Activated naive CD8-positive, alpha-beta T cell treated with anti-CD3 and anti-CD28 coated beads, Interleukin-2, amount 50 U/mL, for 24 hours (primary cell): ENCODE measurements at regions not wholly inside any gene's neighbourhood (a gene's known extent, or its start where the extent isn't known, plus 50 kb on each side); places are given as distances from the start of the nearest gene placed in this dataset.

Experiments used
- ATAC-seq: fragments of 150-1000 bp; cut with Tn5 transposase; one replicate; pipeline ENCODE4 v1.10.0; 2021
- DNase-seq: peaks from one replicate; pipeline ENCODE4 v3.0.0; 2021
- H3K27ac Mint-ChIP-seq: one replicate; pipeline ENCODE4 v1.8.0; 2021; ENCODE audit warnings: mild to moderate bottlenecking, mixed read lengths
- H3K27me3 Mint-ChIP-seq: one replicate; pipeline ENCODE4 v1.8.0; 2021; ENCODE audit warnings: mixed read lengths
- H3K36me3 Mint-ChIP-seq: one replicate; pipeline ENCODE4 v1.8.0; 2021; ENCODE audit warnings: low read depth, mixed read lengths
- H3K4me1 Mint-ChIP-seq: one replicate; pipeline ENCODE4 v1.8.0; 2021; ENCODE audit warnings: mixed read lengths
- H3K4me3 Mint-ChIP-seq: one replicate; pipeline ENCODE4 v1.8.0; 2021; ENCODE audit warnings: mild to moderate bottlenecking, moderate library complexity, mixed read lengths
- H3K9me3 Mint-ChIP-seq: one replicate; pipeline ENCODE4 v1.8.0; 2021; ENCODE audit warnings: mixed read lengths

DNA sequence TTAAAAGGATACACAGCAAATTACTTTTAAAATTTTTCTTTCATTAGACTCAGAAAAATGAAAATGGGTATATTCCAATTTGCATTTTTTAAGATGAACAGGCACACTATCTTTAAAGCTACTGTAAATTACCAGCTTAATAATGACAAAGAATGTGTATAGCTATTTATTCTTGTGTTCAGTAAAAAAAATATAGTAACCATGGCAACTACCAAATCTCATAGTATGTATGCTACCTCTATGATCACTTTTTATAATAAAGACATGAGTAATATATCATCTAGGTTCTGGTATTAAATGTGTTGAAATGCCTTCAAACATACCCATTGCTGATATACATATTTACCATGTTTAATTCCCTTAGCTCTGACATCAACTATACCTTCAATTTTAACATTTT lies 383.2 kb downstream of the FOXG1 start:
- Mint-ChIP-seq H3K4me1 (no peaks in the 10 kb centered on the region), H3K27me3 (no peaks in the 10 kb centered on the region), H3K4me3 (no peak overlapping the region), H3K9me3 (peaks cover 17% of the 10 kb centered on the region), H3K36me3 (no peaks in the 10 kb centered on the region), H3K27ac (no peak overlapping the region)
- DNase-seq (no peak), ATAC-seq (no peak)

DNA sequence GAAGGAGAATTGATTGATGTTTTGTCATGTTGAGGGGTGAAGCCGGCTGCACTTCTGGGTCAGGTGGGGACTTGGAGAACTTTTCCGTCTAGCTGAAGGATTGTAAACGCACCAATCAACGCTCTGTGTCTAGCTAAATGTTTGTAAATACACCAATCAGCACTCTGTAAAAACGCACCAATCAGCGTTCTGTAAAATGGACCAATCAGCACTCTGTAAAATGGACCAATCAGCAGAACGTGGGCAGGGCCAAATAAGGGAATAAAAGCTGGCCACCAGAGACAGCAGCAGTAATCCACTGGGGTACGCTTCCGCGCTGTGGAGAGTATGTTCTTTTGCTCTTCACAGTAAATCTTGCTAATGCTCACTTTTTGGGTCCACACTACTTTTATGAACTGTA lies 384.1 kb downstream of the FOXG1 start:
- no peaks in the 10 kb centered on the region for H3K27me3 Mint-ChIP-seq
- no peaks in the 10 kb centered on the region for H3K4me1 Mint-ChIP-seq
- no peak overlapping the region for H3K27ac Mint-ChIP-seq
- ATAC-seq, result no peak
- H3K36me3 Mint-ChIP-seq, result no peaks in the 10 kb centered on the region
- H3K4me3 Mint-ChIP-seq, result no peak overlapping the region
- peaks cover 17% of the 10 kb centered on the region for H3K9me3 Mint-ChIP-seq
- no peak for DNase-seq

DNA sequence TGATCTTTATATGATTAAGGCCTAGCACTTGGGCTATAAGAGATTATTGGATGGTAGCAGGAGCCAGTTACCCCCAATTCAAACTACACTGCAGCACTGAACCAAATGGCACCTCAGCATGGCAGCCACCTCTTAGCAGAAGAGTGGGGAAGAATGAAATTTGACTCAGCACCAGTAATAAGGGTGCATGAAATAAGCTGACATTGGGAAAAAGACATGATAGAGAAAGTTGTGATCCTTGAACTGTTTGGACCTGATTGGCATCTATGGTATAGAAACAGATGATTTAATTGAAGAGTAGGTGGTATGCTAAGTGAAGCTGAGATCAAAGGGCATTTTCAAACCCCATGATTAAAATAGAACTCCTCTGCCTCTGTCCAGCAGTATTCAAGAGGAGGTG lies 389.5 kb downstream of the FOXG1 start:
- Mint-ChIP-seq H3K27ac (no peak overlapping the region), H3K4me1 (no peaks in the 10 kb centered on the region), H3K36me3 (no peaks in the 10 kb centered on the region), H3K9me3 (peaks cover 6% of the 10 kb centered on the region), H3K27me3 (no peaks in the 10 kb centered on the region), H3K4me3 (no peak overlapping the region)
- ATAC-seq (no peak), DNase-seq (no peak)

DNA sequence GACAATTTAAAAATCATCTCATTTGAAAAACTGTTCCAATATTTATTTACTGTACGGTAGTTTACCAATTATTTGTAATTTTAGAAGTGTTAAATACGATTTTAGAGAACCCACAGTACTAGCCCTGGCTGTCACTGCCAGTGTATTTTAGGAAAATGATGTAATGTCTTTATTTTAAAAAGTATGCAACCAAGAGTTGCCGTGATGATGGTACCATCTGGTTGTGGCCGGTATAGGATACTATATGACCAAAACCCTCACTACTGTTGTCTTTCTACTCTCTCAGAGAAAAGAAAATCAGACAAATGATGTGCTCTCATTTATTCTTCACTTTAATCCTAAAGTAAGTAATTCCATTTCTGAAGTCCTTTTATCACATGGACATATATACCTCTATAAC lies 395.0 kb downstream of the FOXG1 start:
- H3K4me1 Mint-ChIP-seq, result no peaks in the 10 kb centered on the region
- no peak for DNase-seq
- H3K9me3 Mint-ChIP-seq, result no peaks in the 10 kb centered on the region
- H3K4me3 Mint-ChIP-seq, result no peak overlapping the region
- ATAC-seq, result no peak
- no peak overlapping the region for H3K27ac Mint-ChIP-seq
- no peaks in the 10 kb centered on the region for H3K27me3 Mint-ChIP-seq
- no peaks in the 10 kb centered on the region for H3K36me3 Mint-ChIP-seq

DNA sequence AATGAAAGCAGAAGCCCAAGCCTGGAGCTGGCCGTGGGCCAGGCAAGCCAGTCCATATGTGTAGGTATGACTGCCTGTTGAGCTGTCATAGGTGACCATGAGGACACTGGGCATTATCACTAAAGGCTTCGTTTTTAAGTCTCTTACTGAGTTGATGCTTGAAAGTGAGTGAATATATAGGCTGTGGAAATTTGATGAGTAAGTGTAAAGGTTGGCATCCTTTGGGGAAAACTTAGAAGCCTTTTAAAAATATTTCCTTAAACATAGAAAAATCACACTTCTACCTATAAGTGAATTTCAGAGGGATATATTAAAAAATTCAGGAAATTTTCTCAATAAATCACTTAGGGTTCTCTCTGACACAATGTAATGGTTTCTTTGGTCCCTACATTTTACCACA lies 396.5 kb downstream of the FOXG1 start:
- Mint-ChIP-seq H3K4me1 (no peaks in the 10 kb centered on the region), H3K9me3 (no peaks in the 10 kb centered on the region), H3K27ac (no peak overlapping the region), H3K36me3 (no peaks in the 10 kb centered on the region), H3K27me3 (no peaks in the 10 kb centered on the region), H3K4me3 (no peak overlapping the region)
- DNase-seq, result no peak
- no peak for ATAC-seq

DNA sequence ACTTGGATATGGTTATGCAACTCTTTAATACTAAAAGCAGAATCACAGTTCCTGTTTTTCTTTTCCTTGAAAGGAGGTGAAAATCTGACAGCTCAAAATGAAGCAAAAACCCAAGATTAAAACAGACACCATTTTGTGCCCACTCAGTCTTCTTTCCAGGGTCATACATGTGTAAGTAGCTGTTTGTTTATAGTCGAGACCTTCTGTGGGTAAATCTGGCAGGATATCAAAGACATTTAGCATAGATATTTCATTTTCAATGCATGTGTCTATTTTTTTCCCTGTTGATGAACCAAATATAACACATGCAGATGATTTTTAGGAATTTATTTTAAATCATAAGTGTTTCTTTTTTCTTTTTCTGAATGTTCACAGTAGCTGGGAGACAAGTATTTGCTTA lies 398.8 kb downstream of the FOXG1 start:
- Mint-ChIP-seq H3K9me3 (no peaks in the 10 kb centered on the region), H3K27me3 (no peaks in the 10 kb centered on the region), H3K4me3 (no peak overlapping the region), H3K36me3 (no peaks in the 10 kb centered on the region), H3K4me1 (no peaks in the 10 kb centered on the region), H3K27ac (no peak overlapping the region)
- ATAC-seq (no peak), DNase-seq (no peak)

DNA sequence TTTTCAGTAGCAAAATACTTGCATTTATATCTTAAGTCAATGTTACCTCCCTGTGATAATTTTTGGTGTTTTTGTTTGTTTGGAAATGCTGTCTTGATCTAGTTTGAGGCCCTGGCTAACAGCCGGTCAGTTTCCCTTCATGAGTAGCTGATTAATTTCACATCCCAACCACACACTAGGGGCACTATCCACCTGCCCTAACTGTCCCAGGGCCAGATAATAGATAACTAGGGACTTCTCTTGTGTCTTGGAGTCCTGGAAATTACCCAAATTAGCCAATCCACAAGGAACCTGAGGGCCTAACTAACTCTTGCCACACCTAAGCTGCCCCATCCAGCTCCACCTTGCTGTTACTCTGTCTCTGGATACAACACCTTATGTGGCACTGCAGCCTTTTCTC lies 399.9 kb downstream of the FOXG1 start:
- DNase-seq (no peak), ATAC-seq (no peak)
- H3K27ac Mint-ChIP-seq, result no peak overlapping the region
- H3K36me3 Mint-ChIP-seq, result no peaks in the 10 kb centered on the region
- no peaks in the 10 kb centered on the region for H3K4me1 Mint-ChIP-seq
- no peaks in the 10 kb centered on the region for H3K27me3 Mint-ChIP-seq
- H3K9me3 Mint-ChIP-seq, result no peaks in the 10 kb centered on the region
- no peak overlapping the region for H3K4me3 Mint-ChIP-seq

DNA sequence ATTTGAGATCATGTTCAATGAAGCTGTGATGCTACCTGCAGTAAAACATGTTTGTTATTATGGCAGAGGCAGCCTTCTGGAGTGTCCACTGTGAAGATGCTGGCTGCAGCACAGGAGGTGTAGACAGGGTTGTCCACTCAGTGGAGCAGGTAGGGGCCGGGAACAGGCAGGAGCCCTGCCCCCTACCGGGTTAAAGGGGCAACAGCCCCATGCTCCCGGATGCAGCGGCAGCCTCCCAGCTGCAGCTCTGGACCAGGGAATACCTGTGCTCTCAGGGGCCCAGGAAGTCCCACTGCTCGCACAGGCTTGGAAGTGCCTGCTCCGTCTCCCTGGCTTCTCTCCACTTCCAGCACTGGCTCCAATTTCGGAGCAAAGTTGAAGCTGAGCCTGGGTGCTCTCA lies 401.6 kb downstream of the FOXG1 start:
- Mint-ChIP-seq H3K9me3 (no peaks in the 10 kb centered on the region), H3K4me3 (no peak overlapping the region), H3K27ac (no peak overlapping the region), H3K36me3 (no peaks in the 10 kb centered on the region), H3K4me1 (no peaks in the 10 kb centered on the region), H3K27me3 (no peaks in the 10 kb centered on the region)
- DNase-seq (no peak), ATAC-seq (no peak)

DNA sequence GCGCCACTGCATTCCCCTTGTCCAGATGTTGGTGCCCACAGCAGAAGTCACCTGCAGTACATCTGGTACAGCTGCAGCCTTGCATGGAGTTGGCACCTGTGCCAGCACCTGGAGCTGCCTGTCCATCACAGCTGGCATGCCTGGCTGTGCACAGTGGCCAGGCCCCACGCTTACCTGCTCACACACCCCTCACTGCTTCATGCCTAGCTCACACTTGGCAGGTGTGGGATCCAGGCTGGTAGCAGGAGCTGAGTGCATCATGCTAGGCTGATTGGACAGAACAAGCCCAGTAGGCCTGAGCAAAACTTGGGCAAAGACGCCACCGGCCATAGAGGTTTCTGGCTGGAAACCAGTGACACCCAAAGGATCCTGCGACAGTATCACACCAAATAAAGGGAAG lies 402.8 kb downstream of the FOXG1 start:
- Mint-ChIP-seq H3K27ac (no peak overlapping the region), H3K4me1 (no peaks in the 10 kb centered on the region), H3K4me3 (no peak overlapping the region), H3K27me3 (no peaks in the 10 kb centered on the region), H3K9me3 (peaks cover 5% of the 10 kb centered on the region), H3K36me3 (no peaks in the 10 kb centered on the region)
- ATAC-seq (no peak), DNase-seq (no peak)

DNA sequence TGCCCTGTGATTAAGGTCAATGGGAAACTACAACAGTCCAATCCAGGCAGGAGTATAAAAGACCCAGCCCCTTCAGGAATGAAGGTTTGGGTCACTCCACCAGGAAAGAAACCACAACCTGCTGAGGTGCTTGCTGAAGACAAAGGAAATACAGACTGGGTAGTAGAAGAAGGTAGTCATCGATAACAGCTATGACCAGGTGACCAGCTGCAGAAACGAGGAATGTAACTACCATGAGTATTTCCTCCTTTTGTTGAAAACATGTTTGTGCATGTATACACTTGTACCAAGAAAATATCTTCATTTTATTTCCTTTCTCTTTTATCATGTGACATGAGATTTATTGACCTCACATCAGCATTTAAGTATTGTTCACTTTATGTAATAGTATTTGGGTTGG lies 409.1 kb downstream of the FOXG1 start:
- Mint-ChIP-seq H3K4me3 (no peak overlapping the region), H3K36me3 (no peaks in the 10 kb centered on the region), H3K9me3 (peaks cover 5% of the 10 kb centered on the region), H3K27me3 (no peaks in the 10 kb centered on the region), H3K27ac (no peak overlapping the region), H3K4me1 (no peaks in the 10 kb centered on the region)
- no peak for ATAC-seq
- DNase-seq, result no peak

DNA sequence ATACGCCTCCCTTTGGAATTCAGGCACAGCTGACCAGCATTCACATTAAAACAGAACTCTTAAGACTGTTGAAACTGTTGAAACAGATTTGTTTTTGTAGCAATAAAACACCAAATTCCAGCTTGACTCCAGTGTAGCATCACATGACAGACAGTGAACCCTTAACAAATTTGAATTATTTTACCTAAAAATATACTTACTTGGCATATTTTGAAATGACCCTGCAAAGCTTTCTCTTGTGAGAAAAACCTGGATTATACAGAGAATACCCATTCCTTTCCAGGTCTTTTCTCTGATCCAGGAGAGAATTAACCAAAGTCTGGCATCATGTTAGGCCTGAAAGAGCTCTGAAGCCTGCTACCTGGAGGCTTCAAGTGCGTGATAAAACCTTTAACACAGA lies 410.3 kb downstream of the FOXG1 start:
- ATAC-seq, result no peak

DNA sequence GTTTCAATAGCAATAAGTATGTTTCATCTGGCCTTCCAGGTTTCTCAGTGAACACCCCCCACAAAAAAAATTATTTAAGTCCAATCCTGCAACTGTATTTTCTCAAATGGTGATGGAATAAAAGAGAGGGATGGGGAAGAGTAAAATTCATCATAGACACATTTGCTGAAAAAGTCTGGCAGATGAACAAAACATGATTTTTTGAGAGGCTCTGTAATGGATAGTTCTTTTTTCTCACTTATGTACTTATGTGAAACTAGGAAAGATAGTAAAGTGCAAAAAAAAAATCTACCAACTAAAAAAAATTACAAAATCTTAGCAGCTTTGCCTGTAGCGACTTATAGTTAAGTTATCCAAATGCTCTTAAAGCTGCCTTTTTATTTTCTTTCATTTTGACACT lies 412.4 kb downstream of the FOXG1 start:
- H3K9me3 Mint-ChIP-seq, result peaks cover 4% of the 10 kb centered on the region
- no peak overlapping the region for H3K27ac Mint-ChIP-seq
- H3K36me3 Mint-ChIP-seq, result no peaks in the 10 kb centered on the region
- no peak for ATAC-seq
- H3K4me3 Mint-ChIP-seq, result no peak overlapping the region
- H3K27me3 Mint-ChIP-seq, result no peaks in the 10 kb centered on the region
- DNase-seq, result no peak
- H3K4me1 Mint-ChIP-seq, result no peaks in the 10 kb centered on the region

More for the DNA sequence above, 410.3 kb downstream of the FOXG1 start:
- no peaks in the 10 kb centered on the region for H3K36me3 Mint-ChIP-seq
- peaks cover 5% of the 10 kb centered on the region for H3K9me3 Mint-ChIP-seq
- DNase-seq, result no peak
- no peak overlapping the region for H3K27ac Mint-ChIP-seq
- no peaks in the 10 kb centered on the region for H3K4me1 Mint-ChIP-seq
- no peaks in the 10 kb centered on the region for H3K27me3 Mint-ChIP-seq
- no peak overlapping the region for H3K4me3 Mint-ChIP-seq

DNA sequence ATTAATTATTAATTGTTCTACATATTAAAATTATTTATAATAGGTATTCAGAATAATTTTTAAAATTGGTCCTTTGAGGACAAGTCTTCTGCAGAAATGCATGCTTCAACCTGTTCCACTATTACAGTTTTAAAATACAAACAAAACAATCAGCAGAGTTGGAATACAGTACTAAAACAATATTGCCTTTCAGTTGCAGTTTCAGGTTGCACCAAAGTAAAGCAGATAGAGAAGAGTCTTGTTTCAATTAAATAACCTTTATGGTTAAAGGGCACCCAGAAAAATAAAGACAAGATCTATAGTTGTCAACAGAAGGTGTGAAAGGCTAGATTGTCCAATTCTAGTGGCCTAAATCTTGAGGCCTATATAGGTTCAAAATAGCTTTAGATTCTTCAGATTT lies 424.5 kb downstream of the FOXG1 start:
- Mint-ChIP-seq H3K36me3 (no peaks in the 10 kb centered on the region), H3K27me3 (no peaks in the 10 kb centered on the region), H3K27ac (no peak overlapping the region), H3K9me3 (peaks cover 5% of the 10 kb centered on the region), H3K4me3 (no peak overlapping the region), H3K4me1 (no peaks in the 10 kb centered on the region)
- DNase-seq (no peak), ATAC-seq (no peak)

DNA sequence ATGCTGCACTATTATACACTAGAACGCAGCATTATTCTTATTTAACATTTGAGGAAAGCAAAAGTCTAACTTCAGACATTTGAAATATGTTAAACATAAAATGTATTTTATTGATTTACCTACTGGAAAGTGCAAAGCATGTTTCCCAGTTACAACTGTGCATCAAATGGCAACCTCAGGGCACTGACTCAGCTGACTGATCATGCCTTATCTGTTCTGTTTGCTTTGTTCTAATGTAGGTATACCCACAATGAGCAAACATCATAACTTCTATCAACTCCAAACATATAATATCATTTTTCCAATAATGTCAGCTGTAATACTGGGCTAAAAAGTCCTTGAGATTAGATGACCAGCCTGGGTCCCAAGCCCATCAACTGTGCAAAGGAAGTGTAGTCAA lies 431.0 kb downstream of the FOXG1 start:
- Mint-ChIP-seq H3K27me3 (no peaks in the 10 kb centered on the region), H3K9me3 (peaks cover 9% of the 10 kb centered on the region), H3K36me3 (no peaks in the 10 kb centered on the region), H3K4me3 (no peak overlapping the region), H3K27ac (no peak overlapping the region), H3K4me1 (no peaks in the 10 kb centered on the region)
- ATAC-seq, result no peak
- no peak for DNase-seq

DNA sequence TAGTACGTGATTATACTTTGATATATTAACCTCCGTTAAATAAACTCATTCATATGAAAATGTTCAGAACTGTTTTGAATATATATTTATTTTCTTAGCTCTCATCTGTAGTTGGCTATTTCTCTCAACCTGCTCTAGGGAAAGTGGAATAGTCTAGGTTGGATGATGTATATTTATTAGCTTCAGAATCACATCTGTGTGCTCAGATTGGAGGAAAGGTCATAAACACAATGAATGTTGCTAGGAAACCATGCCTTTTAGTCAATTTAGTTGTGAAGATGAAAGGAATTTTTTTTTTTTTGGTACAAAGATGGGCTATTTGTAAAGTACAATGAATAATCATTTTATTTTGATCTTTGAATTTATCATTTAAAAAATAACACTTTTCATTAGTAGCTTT lies 439.1 kb downstream of the FOXG1 start:
- Mint-ChIP-seq H3K4me3 (no peak overlapping the region), H3K27ac (no peak overlapping the region), H3K4me1 (no peaks in the 10 kb centered on the region), H3K36me3 (no peaks in the 10 kb centered on the region), H3K9me3 (peaks cover 21% of the 10 kb centered on the region), H3K27me3 (no peaks in the 10 kb centered on the region)
- no peak for ATAC-seq
- no peak for DNase-seq

DNA sequence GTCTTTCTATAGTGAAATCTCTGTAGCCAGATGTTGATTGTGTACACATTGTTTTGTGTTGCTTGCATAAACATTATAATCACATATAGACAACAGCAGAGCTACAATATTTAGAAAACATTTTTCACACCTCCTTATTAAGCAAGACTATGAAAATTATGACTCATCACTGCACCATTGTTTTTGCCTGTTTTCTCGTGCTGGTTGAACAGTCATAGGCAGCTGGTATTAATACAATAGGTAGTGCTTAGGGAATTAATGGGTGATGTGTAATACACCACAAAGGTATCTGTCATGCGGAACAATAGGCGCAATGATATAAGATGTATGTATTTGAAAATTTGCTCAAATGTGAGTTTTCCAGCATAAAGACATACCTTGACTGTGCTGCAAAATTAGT lies 449.3 kb downstream of the FOXG1 start:
- Mint-ChIP-seq H3K9me3 (no peaks in the 10 kb centered on the region), H3K4me1 (no peaks in the 10 kb centered on the region), H3K27ac (no peak overlapping the region), H3K36me3 (no peaks in the 10 kb centered on the region), H3K27me3 (no peaks in the 10 kb centered on the region), H3K4me3 (no peak overlapping the region)
- DNase-seq (no peak), ATAC-seq (no peak)
